HEK293T (cell line): ENCODE measurements at regions not wholly inside any gene's neighbourhood (a gene's known extent, or its start where the extent isn't known, plus 50 kb on each side); places are given as distances from the start of the nearest gene placed in this dataset.

Experiments used
- ARNT ChIP-seq: fragments of 450-650 bp; IDR thresholded peaks from 2 replicates; pipeline ENCODE4 v1.6.1; 2017; ENCODE audit warnings: mild to moderate bottlenecking
- BHLHE40 ChIP-seq: fragments of 450-650 bp; IDR thresholded peaks from 2 replicates; pipeline ENCODE4 v1.6.1; 2016; ENCODE audit warnings: mild to moderate bottlenecking, moderate library complexity, borderline replicate concordance
- CTBP1 ChIP-seq: fragments of 450-650 bp; IDR thresholded peaks from 2 replicates; pipeline ENCODE4 v1.6.1; 2016; ENCODE audit warnings: borderline replicate concordance
- FOXA1 ChIP-seq: fragments of 450-650 bp; IDR thresholded peaks from 2 replicates; pipeline ENCODE4 v1.6.1; 2016; ENCODE audit warnings: mild to moderate bottlenecking
- FOXM1 ChIP-seq: fragments of 450-650 bp; IDR thresholded peaks from 2 replicates; pipeline ENCODE4 v1.6.1; 2017; ENCODE audit warnings: mild to moderate bottlenecking, borderline replicate concordance
- HDGF ChIP-seq: fragments of 450-650 bp; IDR thresholded peaks from 2 replicates; pipeline ENCODE4 v1.6.1; 2017; ENCODE audit warnings: antibody characterized with exemption, borderline replicate concordance
- LEF1 ChIP-seq: fragments of 450-650 bp; IDR thresholded peaks from 2 replicates; pipeline ENCODE4 v1.6.1; 2017; ENCODE audit warnings: mild to moderate bottlenecking, borderline replicate concordance
- NFRKB ChIP-seq: fragments of 450-650 bp; IDR thresholded peaks from 2 replicates; pipeline ENCODE4 v1.6.1; 2016; ENCODE audit warnings: mild to moderate bottlenecking, moderate library complexity
- PKNOX1 ChIP-seq: fragments of 450-650 bp; IDR thresholded peaks from 2 replicates; pipeline ENCODE4 v1.6.1; 2016
- SP1 ChIP-seq: fragments of 450-650 bp; IDR thresholded peaks from 2 replicates; pipeline ENCODE4 v1.6.1; 2017
- SUZ12 ChIP-seq: fragments of 450-650 bp; IDR thresholded peaks from 2 replicates; pipeline ENCODE4 v1.6.1; 2016; ENCODE audit warnings: mild to moderate bottlenecking
- TARDBP ChIP-seq: fragments of 450-650 bp; IDR thresholded peaks from 2 replicates; pipeline ENCODE4 v1.6.1; 2016
- ZNF384 ChIP-seq: fragments of 450-650 bp; IDR thresholded peaks from 2 replicates; pipeline ENCODE4 v1.6.1; 2016

- TF ChIP-seq SP1 (no peak), HDGF (no peak), TARDBP (no peak), PKNOX1 (no peak), FOXA1 (no peak), ZNF384 (no peak), ARNT (no peak), BHLHE40 (no peak), SUZ12 (no peak), CTBP1 (no peak), LEF1 (no peak), FOXM1 (no peak), NFRKB (no peak)
These were observed 1020.0 kb upstream of the ARRDC3 start for GRCh38 chr5:92402956-92403702.
